ENCODE measurements at regions not wholly inside any gene's neighbourhood (a gene's known extent, or its start where the extent isn't known, plus 50 kb on each side); places are given as distances from the start of the nearest gene placed in this dataset.
"Not testable (repeated sequence)": the region's sequence is repeated elsewhere in the genome, so short reads cannot be mapped to it uniquely, and the experiment has no call there.

GRCh38 chr2:217597681-217598080 is 405.1 kb downstream of the TNS1 start:
- no peak overlapping the region for H3K27ac ChIP-seq
- no peaks in the 10 kb centered on the region for H3K36me3 ChIP-seq
- no peaks in the 10 kb centered on the region for H3K9me3 ChIP-seq (replicated peaks in 1 of 11)
- H3K4me3 ChIP-seq = no peak overlapping the region
- H3K27me3 ChIP-seq = no peaks in the 10 kb centered on the region
- no peak overlapping the region for H3K9ac ChIP-seq
- H4K20me1 ChIP-seq = no peaks in the 10 kb centered on the region
- no peak for TF ChIP-seq Cebpa-rat (IDR thresholded peaks at IDR 0.05)
- H3K4me2 ChIP-seq = no peak overlapping the region
- H3K4me1 ChIP-seq = peaks cover 13 to 21% (median 16%) of the 10 kb centered on the region in 10 experiments

GRCh38 chr2:217597145-217597544 is 405.6 kb downstream of the TNS1 start:
- H3K27ac ChIP-seq = no peak overlapping the region
- H3K9ac ChIP-seq = no peak overlapping the region
- H3K4me3 ChIP-seq = no peak overlapping the region
- no peak for TF ChIP-seq Cebpa-rat (IDR thresholded peaks at IDR 0.05)
- H3K27me3 ChIP-seq = no peaks in the 10 kb centered on the region
- no peaks in the 10 kb centered on the region for H4K20me1 ChIP-seq
- no peak overlapping the region for H3K4me2 ChIP-seq
- no peaks in the 10 kb centered on the region for H3K9me3 ChIP-seq (replicated peaks in 1 of 11)
- peaks cover 13 to 21% (median 16%) of the 10 kb centered on the region in 10 experiments for H3K4me1 ChIP-seq
- H3K36me3 ChIP-seq = no peaks in the 10 kb centered on the region

- H3K4me3 ChIP-seq = no peak overlapping the region
- peak overlapping the region in 4 of 11 experiments; percentile 4 to 56 (median 10); a peak in 7 of 22 replicates for H3K27ac ChIP-seq
- H3K4me2 ChIP-seq = peak overlapping the region; percentile 48 to 77 (median 65)
- no peak overlapping the region for H3K9ac ChIP-seq
- H3K36me3 ChIP-seq = no peaks in the 10 kb centered on the region
- no peak for TF ChIP-seq Cebpa-rat (IDR thresholded peaks at IDR 0.05)
- H3K9me3 ChIP-seq (replicated peaks in 1 of 11) = peaks cover 0 to 13% (median 5%) of the 10 kb centered on the region in 11 experiments; a peak in 8 of 22 replicates
- no peaks in the 10 kb centered on the region for H4K20me1 ChIP-seq
- H3K27me3 ChIP-seq = no peaks in the 10 kb centered on the region
- peaks cover 13 to 19% (median 16%) of the 10 kb centered on the region in 10 experiments for H3K4me1 ChIP-seq
These were observed 409.1 kb downstream of the TNS1 start for GRCh38 chr2:217593732-217594131.

- TF ChIP-seq Cebpa-rat (IDR thresholded peaks at IDR 0.05) = no peak
These were observed 414.5 kb downstream of the TNS1 start for GRCh38 chr2:217588266-217588665.

GRCh38 chr2:217585362-217585761 is 417.4 kb downstream of the TNS1 start:
- no peaks in the 10 kb centered on the region for H3K27me3 ChIP-seq
- H3K4me2 ChIP-seq = no peak overlapping the region
- no peaks in the 10 kb centered on the region for H4K20me1 ChIP-seq
- no peaks in the 10 kb centered on the region for H3K9me3 ChIP-seq (replicated peaks in 1 of 11)
- TF ChIP-seq Cebpa-rat (IDR thresholded peaks at IDR 0.05) = no peak
- no peak overlapping the region for H3K4me3 ChIP-seq
- no peaks in the 10 kb centered on the region for H3K36me3 ChIP-seq
- no peak overlapping the region for H3K27ac ChIP-seq
- H3K9ac ChIP-seq = no peak overlapping the region
- peaks cover 0 to 6% (median 0%) of the 10 kb centered on the region in 10 experiments; a peak in 4 of 20 replicates for H3K4me1 ChIP-seq

More at GRCh38 chr2:217588266-217588665, 414.5 kb downstream of the TNS1 start:
- H3K4me3 ChIP-seq = no peak overlapping the region
- peaks cover 0 to 13% (median 5%) of the 10 kb centered on the region in 11 experiments; a peak in 8 of 22 replicates for H3K9me3 ChIP-seq (replicated peaks in 1 of 11)
- H3K9ac ChIP-seq = no peak overlapping the region
- H3K36me3 ChIP-seq = no peaks in the 10 kb centered on the region
- H4K20me1 ChIP-seq = no peaks in the 10 kb centered on the region
- H3K4me1 ChIP-seq = peaks cover 0 to 6% (median under 1%) of the 10 kb centered on the region in 10 experiments; a peak in 8 of 20 replicates
- no peaks in the 10 kb centered on the region for H3K27me3 ChIP-seq
- no peak overlapping the region for H3K27ac ChIP-seq
- H3K4me2 ChIP-seq = no peak overlapping the region

- H4K20me1 ChIP-seq; H3K36me3 ChIP-seq; H3K27me3 ChIP-seq; H3K4me1 ChIP-seq; H3K9ac ChIP-seq; H3K27ac ChIP-seq; H3K4me3 ChIP-seq; H3K9me3 ChIP-seq (replicated peaks in 1 of 11): not testable (repeated sequence)
- peak overlapping the region in 1 of 11 experiments; percentile 5; a peak in 2 of 22 replicates for H3K4me2 ChIP-seq
These were observed 422.4 kb downstream of the TNS1 start for GRCh38 chr2:217580407-217580806.

GRCh38 chr2:217573571-217573970 is 429.2 kb downstream of the TNS1 start:
- TF ChIP-seq Cebpa-rat (IDR thresholded peaks at IDR 0.05) = no peak
- H3K9ac ChIP-seq = no peak overlapping the region
- H3K27ac ChIP-seq = no peak overlapping the region
- no peak overlapping the region for H3K4me3 ChIP-seq
- H4K20me1 ChIP-seq = no peaks in the 10 kb centered on the region
- H3K27me3 ChIP-seq = no peaks in the 10 kb centered on the region
- no peaks in the 10 kb centered on the region; a peak in 1 of 22 replicates for H3K9me3 ChIP-seq (replicated peaks in 1 of 11)
- H3K4me1 ChIP-seq = no peaks in the 10 kb centered on the region
- H3K4me2 ChIP-seq = no peak overlapping the region
- H3K36me3 ChIP-seq = no peaks in the 10 kb centered on the region

- Histone ChIP-seq H4K20me1 (no peaks in the 10 kb centered on the region), H3K36me3 (no peaks in the 10 kb centered on the region; a peak in 1 of 22 replicates), H3K9ac (no peak overlapping the region), H3K9me3 (replicated peaks in 1 of 11) (no peaks in the 10 kb centered on the region; a peak in 1 of 22 replicates), H3K4me2 (no peak overlapping the region), H3K27me3 (no peaks in the 10 kb centered on the region), H3K4me3 (no peak overlapping the region), H3K27ac (no peak overlapping the region), H3K4me1 (no peaks in the 10 kb centered on the region)
- TF ChIP-seq Cebpa-rat (IDR thresholded peaks at IDR 0.05) = no peak
These were observed 432.4 kb downstream of the TNS1 start for GRCh38 chr2:217570394-217570793.

- no peak for TF ChIP-seq Cebpa-rat (IDR thresholded peaks at IDR 0.05)
- no peaks in the 10 kb centered on the region; a peak in 1 of 22 replicates for H3K9me3 ChIP-seq (replicated peaks in 1 of 11)
- H3K4me2 ChIP-seq = no peak overlapping the region
These were observed 434.4 kb downstream of the TNS1 start for GRCh38 chr2:217568289-217568971.

GRCh38 chr2:217563565-217563964 is 439.2 kb downstream of the TNS1 start:
- Histone ChIP-seq H3K9ac (no peak overlapping the region), H3K27ac (no peak overlapping the region), H3K27me3 (no peaks in the 10 kb centered on the region), H3K4me2 (no peak overlapping the region), H3K36me3 (peaks cover 0 to 3% (median 0%) of the 10 kb centered on the region in 11 experiments; a peak in 1 of 22 replicates), H3K4me3 (no peak overlapping the region), H3K9me3 (replicated peaks in 1 of 11) (peaks cover 15 to 25% (median 20%) of the 10 kb centered on the region in 11 experiments), H3K4me1 (no peaks in the 10 kb centered on the region), H4K20me1 (no peaks in the 10 kb centered on the region)
- TF ChIP-seq Cebpa-rat (IDR thresholded peaks at IDR 0.05) = no peak

More at GRCh38 chr2:217568289-217568971, 434.4 kb downstream of the TNS1 start:
- Histone ChIP-seq H3K27me3 (no peaks in the 10 kb centered on the region), H3K9ac (no peak overlapping the region), H3K36me3 (no peaks in the 10 kb centered on the region; a peak in 1 of 22 replicates), H3K4me3 (no peak overlapping the region), H4K20me1 (no peaks in the 10 kb centered on the region), H3K4me1 (no peaks in the 10 kb centered on the region), H3K27ac (no peak overlapping the region)

Data from BLaER1 treated with 17β-estradiol and CSF1 and Interleukin-3, amounts not matched to agents 10 nM and 100 nM (cell line).